T-helper 1 cell (primary cell): ENCODE measurements at regions not wholly inside any gene's neighbourhood (a gene's known extent, or its start where the extent isn't known, plus 50 kb on each side); places are given as distances from the start of the nearest gene placed in this dataset.
"Not testable (repeated sequence)": the region's sequence is repeated elsewhere in the genome, so short reads cannot be mapped to it uniquely, and the experiment has no call there.

Experiments
- DNase-seq, 5 donors: peaks; one replicate each; pipeline ENCODE4 v3.0.0-alpha.2; 2012 to 2020

GRCh38 chr5:44048276-44048984, 340.8 kb downstream of the FGF10 start:
- DNase-seq, result no peak

GRCh38 chr5:44046619-44047364, 342.4 kb downstream of the FGF10 start:
- DNase-seq, result no peak

- DNase-seq, result not testable (repeated sequence)
Observed at GRCh38 chr5:44044549-44044948, 344.7 kb downstream of the FGF10 start.

GRCh38 chr5:44028226-44028625, 361.0 kb downstream of the FGF10 start:
- no peak for DNase-seq

GRCh38 chr5:44022622-44023021, 366.6 kb downstream of the FGF10 start:
- DNase-seq, result no peak

GRCh38 chr5:44011518-44011917, 377.7 kb downstream of the FGF10 start:
- DNase-seq, result no peak

- no peak for DNase-seq
Observed at GRCh38 chr5:44002381-44002901, 386.8 kb downstream of the FGF10 start.

GRCh38 chr5:44001675-44002380, 387.4 kb downstream of the FGF10 start:
- no peak for DNase-seq

- no peak for DNase-seq
Observed at GRCh38 chr5:44001236-44001635, 388.0 kb downstream of the FGF10 start.

- DNase-seq, result no peak
Observed at GRCh38 chr5:43997647-43998272, 391.5 kb downstream of the FGF10 start.

- DNase-seq, result no peak
Observed at GRCh38 chr5:43996221-43996620, 393.0 kb downstream of the FGF10 start.

- no peak for DNase-seq
Observed at GRCh38 chr5:43994352-43994708, 391.4 kb downstream of the NNT start.

GRCh38 chr5:43993634-43994351, 390.8 kb downstream of the NNT start:
- DNase-seq, result no peak

- no peak for DNase-seq
Observed at GRCh38 chr5:43985411-43985810, 382.4 kb downstream of the NNT start.

- no peak for DNase-seq
Observed at GRCh38 chr5:43981556-43981955, 378.6 kb downstream of the NNT start.

GRCh38 chr5:43973908-43974307, 370.9 kb downstream of the NNT start:
- no peak for DNase-seq

GRCh38 chr5:43973318-43973717, 370.3 kb downstream of the NNT start:
- no peak for DNase-seq

GRCh38 chr5:43967165-43967564, 364.2 kb downstream of the NNT start:
- DNase-seq, result no peak

GRCh38 chr5:43959144-43959543, 356.2 kb downstream of the NNT start:
- DNase-seq, result no peak

- DNase-seq, result no peak
Observed at GRCh38 chr5:43947935-43948334, 345.0 kb downstream of the NNT start.

GRCh38 chr5:43941806-43942205, 338.8 kb downstream of the NNT start:
- no peak for DNase-seq

GRCh38 chr5:43940562-43940961, 337.6 kb downstream of the NNT start:
- DNase-seq, result no peak
